Astrocyte (in vitro differentiated cells and primary cell): ENCODE measurements at regions not wholly inside any gene's neighbourhood (a gene's known extent, or its start where the extent isn't known, plus 50 kb on each side); places are given as distances from the start of the nearest gene placed in this dataset.

Experiments
- CTCF ChIP-seq: IDR thresholded peaks from 2 replicates; pipeline ENCODE4 v1.5.1; 2011; ENCODE audit warnings: low read depth, mild to moderate bottlenecking, inconsistent platforms, low read length, moderate library complexity; ENCODE audit not compliant: insufficient read depth
- EZH2 ChIP-seq: IDR thresholded peaks from 2 replicates; pipeline ENCODE4 v1.6.1; 2012; ENCODE audit warnings: mild to moderate bottlenecking, low read length, inconsistent platforms; ENCODE audit not compliant: insufficient read depth

- no peak for TF ChIP-seq CTCF
- TF ChIP-seq EZH2 = no peak
These were observed 387.1 kb downstream of the IPMK start for GRCh38 chr10:57880446-57881227.
